GM19239 (cell line): ENCODE measurements at regions not wholly inside any gene's neighbourhood (a gene's known extent, or its start where the extent isn't known, plus 50 kb on each side); places are given as distances from the start of the nearest gene placed in this dataset.

ENCODE experiments used
- DNase-seq: peaks from one replicate; pipeline ENCODE4 v3.0.0; 2011; ENCODE audit warnings: low spot score; ENCODE audit not compliant: insufficient read length
- FAIRE-seq: peaks from 2 replicates; lab custom pipeline; 2011; peaks lifted over from hg19 to GRCh38; lab: Jason Lieb, UNC

DNA sequence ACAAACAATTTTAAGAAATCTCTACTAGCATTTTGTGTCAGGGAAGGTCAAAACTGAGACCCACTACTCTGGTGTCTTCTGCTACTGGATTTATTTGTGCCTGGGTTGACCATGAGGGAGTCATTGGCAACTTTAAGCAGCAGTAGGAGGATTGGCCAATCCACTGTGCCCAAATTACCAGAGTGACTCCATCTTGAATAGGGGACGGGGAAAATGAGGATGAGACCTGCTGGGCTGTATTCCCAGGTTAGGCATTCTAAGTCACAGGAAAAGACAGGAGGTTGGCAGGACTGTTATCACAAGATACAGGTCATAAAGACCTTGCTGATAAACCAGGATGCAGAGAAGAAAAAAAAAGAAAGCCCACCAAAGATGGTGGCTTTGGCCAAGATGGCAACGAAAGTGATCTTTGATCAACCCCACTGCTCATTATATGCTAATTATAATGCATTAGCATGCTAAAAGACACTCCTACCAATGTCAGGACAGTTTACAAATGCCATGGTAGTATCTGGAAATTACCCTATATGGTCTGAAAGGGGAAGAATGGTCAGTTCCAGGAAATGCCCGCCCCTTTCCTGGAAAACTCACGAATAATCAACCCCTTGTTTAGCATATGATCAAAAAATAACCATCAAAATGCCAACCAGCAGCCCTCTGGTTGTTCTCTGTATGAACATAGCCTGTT, 200.9 kb downstream of the LTN1 start:
- FAIRE-seq (no peak), DNase-seq (no peak)

DNA sequence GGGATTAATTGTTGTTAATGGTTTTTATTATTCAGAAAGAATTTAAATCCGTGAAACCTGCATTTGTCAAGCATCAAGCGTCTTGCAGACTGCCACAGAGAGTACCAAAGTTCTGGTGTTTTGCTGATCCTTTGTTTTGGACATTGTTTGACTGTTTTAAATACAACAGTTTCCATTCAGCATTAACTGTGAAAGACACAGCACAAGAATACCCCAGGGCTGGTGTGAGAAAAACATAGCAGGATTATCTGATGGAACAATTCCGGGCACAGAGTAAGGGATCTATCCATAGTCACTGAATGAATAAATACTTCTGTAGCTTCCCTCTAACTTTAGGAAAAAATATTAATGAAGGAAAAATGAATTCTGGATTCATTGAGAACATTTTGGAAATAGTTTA, 202.3 kb downstream of the LTN1 start:
- FAIRE-seq: no peak
- no peak for DNase-seq

DNA sequence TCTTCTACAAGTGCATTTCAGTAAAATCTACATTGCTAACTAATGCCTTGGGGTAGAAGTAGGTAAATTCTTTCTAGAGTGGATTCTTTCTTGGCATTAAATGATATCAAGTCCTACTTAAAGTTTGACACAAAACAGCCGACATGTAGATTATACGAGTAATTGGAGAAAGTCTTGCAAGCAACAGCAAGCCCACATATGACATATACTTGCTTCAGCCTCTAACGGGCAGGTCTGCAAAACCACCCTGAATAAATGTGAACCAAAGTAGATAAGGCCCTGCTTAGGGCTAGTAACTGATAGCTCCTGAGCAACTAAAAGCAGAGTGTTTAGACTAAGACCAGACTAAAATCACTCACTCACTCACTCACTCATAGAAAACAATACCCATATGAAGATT, 203.2 kb downstream of the LTN1 start:
- FAIRE-seq (no peak), DNase-seq (no peak)

DNA sequence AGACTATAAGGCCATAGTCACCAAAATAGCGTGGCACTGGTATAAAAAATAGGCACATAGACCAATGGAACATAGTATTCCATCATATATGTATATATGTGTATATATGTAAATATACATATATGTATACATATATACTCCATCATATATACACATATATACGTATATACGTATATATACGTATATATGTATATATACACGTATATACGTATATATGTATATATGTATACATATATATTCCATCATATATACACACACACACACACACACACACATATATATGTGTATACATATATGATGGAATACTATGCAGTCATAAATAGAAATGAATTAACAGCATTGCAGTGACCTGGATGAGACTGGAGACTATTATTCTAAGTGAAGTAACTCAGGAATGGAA, 204.6 kb downstream of the LTN1 start:
- FAIRE-seq (no peak), DNase-seq (no peak)

DNA sequence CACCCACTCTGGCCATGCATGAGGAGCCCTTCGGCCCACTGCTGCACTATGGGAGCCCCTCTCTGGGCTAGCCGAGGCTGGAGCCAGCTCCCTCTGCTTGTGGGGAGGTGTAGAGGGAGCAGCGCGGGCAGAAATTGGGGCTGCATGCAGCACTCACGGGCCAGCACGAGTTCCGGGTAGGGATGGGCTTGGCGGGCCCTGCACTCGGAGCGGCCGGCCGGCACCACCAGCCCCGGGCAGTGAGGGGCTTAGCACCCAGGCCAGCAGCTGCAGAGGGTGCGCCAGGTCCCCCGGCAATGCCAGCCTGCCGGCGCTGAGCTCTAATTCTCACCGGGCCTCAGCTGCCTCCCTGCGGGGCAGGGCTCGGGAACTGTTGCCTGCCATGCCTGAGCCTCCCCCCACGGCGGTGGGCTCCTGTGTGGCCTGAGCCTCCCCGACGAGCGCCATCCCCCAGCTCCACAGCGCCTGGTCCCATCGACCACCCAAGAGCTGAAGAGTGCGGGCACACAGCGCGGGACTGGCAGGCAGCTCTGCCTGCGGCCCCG, 209.0 kb downstream of the LTN1 start:
- FAIRE-seq: no peak
- no peak for DNase-seq

DNA sequence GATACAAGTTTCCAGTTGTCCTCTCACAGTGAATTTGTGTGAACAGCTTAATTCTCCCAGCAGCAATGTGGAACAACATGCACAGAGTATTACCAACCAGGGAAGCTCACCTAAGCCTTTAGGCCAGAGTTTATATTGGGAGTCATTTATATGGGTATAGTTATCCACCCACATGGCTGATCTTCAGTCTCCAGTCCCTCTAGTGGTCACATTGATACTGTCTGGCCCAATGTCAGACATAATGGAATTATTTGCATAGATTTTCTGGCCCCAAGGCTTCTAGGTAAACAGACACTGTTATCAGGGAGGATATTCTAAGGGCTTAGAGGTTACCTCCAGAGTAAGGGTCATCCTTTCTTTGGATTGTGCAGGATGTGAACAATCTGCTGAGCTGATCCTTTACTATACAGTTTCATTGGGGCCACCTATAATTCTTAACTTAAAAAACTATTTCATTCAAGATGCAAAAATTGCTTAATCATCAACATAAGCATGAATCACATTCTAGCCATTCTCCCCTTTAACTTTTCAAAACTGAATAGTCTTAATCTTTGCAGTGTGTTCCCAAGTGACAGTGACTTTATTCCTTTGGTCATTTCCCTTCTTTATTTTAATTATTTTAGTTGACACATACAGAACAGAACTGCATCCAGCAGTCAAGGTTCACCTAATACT, 210.9 kb downstream of the LTN1 start:
- FAIRE-seq (no peak), DNase-seq (no peak)

DNA sequence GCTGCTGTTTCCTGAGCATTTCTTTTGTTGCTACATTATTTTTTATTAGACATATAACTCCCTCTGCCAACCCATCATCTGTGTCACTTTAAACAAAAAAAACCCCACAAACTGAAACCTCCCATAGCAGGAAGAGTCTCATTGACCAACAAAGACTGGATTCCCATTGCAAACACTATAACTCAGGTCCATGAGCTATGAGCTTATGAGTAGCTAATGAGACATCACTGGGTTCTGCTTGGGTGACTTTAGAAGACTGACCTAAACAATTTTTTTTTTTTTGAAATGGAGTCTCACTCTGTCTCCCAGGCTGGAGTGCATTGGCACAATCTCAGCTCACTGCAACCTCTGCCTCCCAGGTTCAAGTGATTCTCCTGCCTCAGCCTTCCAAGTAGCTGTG, 212.8 kb downstream of the LTN1 start:
- no peak for FAIRE-seq

DNA sequence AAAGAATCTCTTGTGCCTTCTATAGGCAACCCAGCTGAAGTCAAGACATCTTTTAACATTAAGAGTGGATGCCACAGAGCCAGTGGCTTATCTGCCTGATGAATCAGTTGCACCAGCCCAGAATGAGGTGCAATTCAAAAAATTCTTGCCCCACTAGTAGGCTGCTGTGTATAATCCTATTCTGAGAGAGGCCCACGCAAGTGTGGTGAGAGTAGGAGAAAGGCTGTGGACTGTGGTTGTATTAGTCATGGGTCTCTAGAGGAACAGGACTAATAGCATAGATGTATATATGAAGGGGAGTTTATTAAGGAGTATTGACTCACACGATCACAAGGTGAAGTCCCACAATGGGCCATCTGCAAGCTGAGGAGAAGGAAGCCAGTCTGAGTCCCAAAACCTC, 216.4 kb downstream of the LTN1 start:
- FAIRE-seq (no peak), DNase-seq (no peak)

More for the DNA sequence above, 212.8 kb downstream of the LTN1 start:
- no peak for DNase-seq

DNA sequence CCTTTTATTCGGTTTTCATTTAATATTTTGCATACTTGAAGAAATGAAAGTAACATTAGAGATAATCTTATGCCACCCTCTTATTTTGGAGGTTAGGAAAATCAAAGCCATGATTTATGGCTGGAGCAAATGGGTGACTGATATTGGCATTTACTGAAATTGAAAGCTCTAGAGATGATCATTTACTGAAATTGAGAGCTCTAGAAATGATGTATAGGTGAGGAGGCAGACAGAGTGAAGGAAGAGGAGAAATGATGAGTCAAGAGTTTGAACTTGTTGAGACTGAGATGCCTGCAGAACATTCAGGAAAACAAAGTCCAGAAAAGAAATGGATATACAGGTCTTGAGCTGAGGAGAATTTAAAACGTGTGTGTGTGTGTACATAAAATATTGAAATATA, 217.6 kb downstream of the LTN1 start:
- FAIRE-seq (no peak), DNase-seq (no peak)

DNA sequence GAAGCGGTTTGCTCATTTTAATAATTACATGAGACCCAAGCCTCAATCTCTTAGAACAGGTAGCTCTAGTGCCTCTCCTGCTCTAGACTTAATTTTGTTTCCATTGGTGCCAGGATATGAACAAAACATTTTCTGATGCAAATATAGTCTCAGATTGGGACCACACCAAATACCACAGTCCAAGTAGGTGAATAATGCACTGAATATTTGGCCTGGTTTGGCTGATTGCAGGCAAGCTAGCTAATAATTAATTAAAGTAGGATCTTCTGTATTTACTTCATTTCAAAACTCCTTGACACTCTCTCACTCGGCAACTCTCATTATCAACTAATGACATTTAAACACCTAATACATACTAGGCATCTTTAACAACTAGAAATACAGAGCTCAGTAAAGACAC, 219.6 kb downstream of the LTN1 start:
- FAIRE-seq: no peak
- DNase-seq: no peak

DNA sequence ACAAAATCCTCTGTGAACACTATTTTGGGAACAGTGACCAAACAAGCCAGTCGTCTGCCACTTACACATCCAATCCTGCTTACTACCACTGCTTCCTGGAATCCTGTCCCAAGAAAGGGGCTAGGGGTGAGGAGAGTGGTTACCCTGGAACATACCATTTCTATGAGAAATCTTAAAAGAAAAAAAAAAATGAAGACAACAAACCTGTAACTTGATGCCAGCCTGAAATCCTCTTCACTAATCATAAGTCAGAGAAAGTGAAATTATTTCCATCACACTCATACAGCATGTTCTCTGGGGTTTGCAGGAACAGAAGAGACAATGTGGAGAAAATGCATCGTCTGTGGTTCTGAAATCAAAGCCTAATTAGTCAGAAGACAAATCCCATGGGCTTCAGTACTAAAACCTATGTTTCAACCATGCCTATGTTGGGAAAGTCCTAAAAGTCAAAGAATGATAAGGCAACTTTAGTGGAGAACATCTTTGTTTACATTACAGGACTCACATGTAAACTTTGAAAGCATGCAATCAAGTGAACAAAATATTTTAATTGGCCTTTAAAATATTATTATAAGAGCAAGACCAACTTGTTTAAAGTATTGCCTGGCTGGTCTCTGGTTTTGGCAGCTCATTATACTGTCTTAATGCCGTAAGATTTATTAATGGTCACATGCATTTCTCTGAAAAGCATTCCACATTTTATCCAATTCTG, 220.7 kb downstream of the LTN1 start:
- FAIRE-seq (no peak), DNase-seq (no peak)

DNA sequence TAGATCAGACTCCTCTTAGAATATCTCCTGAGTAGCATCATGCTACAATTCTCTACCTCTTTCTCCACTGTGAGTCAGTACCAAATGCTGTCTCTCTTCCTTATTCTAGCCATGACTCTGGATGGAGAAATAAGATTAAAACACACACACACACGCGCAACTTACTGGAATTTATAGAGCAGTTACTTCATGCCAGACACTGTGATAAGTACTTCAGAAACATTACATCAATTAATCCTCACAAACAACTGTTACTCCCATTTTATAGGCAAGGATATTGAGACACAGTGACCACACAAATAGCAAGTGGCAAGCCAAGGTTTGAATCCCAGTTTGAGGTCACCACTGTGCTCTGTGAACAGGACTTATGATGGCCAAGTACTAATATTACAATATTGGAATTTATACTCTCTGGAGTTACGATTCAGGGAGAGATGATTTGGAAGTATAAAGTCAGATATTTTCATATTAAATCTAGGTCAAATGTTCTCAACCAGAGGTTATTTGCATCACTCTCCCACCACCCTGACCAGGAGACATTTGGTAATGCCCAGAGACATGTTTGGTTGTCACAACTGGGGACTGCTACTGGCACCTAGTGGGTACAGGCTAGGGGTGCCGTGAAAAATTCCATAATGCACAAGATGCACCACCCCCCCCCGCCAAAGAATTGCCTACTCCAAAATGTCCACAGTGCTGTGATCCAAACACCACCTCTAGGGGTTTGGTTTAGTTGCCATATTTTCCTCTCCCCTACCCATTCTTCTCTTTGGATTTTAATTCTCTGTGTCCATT, 221.6 kb downstream of the LTN1 start:
- FAIRE-seq: no peak
- DNase-seq: no peak

DNA sequence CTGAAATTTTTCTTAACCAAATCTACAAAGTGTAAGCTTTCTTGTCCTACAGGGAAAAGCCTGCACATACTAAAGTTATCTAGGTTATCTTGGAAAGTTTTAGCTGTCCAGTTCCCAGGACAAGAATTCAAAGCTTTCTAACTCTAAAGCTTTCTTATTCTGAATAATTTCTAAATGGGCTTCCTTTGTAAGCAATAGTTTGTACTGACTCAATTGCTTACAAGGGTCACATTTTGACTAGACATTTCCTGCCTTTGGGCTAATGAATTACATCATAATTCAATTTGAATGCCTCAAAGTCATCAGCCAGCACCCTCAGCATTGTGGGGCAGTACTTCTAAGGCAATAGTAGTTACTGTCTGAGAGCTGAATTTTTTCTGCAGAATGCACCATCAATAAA, 223.0 kb downstream of the LTN1 start:
- DNase-seq (no peak), FAIRE-seq (no peak)

DNA sequence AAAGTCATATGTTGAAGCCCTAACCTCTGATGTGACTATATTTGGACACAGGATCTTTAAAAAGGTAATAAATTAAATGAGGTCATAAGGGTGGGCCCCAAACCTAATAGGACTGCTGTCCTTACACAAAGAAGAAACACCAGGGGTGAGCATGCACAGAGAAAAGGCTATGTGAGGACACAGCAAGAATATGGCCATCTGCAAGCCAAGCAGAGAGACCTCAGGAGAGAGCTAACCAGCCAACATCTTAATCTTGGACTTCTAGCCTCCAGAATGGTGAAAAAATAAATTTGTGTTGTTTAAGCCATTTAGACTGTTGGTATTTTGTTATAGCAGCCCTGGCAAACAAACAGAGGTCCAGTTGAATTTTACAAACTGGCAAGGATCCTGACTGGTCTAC, 223.9 kb downstream of the LTN1 start:
- FAIRE-seq (no peak), DNase-seq (no peak)

DNA sequence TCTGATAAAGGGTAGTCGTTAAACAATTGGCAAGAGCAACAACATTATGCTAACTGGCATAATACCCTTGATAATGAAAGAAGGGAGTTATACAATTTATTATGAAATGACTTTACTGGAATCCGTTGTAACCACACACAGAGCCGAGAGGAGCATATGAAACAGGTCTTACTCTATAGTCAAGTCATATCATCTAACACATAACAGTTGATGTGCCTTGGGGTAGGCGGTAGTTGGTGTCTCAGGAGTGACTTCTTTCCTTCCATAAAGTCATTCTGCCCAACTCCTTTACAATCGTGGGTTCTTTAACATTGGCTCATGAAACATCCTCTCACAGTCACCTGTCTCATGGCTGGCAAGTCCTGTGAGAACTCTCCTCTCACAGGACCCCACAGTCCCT, 225.2 kb downstream of the LTN1 start:
- FAIRE-seq (no peak), DNase-seq (no peak)

DNA sequence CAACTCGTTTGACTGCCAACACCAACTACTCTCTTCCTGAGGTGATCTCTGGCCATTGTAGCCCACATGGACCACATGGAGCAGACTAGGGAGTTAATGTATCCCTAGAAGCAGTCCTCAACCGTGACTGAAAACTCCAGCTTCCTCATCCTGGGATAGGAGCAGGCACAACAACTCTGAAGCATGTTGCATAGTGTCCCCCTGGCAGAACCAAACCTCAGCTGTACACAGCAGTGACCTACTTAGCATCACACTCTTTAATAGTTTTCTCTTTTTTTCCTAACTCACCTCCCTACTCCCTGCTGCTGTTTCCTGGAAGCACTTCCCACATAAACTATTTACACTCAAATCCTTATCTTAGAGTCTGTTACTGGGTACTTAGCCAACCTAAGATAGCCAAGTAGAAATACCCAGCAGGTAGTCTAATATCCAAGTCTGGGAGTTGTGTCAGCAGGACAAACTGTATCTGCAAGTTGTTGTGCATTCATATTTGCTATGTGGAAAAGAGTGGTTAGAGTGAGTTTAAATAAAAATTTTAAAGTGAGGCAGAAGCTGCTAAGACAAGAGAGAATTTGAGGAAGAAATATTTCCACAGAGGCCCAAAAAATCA, 228.8 kb downstream of the LTN1 start:
- FAIRE-seq (no peak), DNase-seq (no peak)

DNA sequence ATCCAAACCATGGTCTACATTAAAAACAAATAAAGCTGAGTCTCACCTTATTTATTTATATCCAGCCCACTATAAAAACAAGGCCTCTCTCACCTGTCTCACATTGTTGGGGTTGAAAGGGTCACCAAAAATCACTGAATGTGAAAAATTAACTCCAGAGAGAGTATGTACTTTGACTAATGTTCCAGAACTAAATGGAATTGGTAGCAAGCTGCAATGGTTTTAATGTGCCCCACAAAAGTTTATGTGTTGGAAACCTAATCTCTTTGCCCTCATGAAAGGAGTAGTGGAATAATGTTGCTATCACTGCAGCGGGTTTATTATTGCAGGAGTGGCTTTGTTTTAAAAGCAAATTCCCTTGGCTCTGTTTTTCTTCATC, 230.3 kb downstream of the LTN1 start:
- FAIRE-seq (no peak), DNase-seq (no peak)

DNA sequence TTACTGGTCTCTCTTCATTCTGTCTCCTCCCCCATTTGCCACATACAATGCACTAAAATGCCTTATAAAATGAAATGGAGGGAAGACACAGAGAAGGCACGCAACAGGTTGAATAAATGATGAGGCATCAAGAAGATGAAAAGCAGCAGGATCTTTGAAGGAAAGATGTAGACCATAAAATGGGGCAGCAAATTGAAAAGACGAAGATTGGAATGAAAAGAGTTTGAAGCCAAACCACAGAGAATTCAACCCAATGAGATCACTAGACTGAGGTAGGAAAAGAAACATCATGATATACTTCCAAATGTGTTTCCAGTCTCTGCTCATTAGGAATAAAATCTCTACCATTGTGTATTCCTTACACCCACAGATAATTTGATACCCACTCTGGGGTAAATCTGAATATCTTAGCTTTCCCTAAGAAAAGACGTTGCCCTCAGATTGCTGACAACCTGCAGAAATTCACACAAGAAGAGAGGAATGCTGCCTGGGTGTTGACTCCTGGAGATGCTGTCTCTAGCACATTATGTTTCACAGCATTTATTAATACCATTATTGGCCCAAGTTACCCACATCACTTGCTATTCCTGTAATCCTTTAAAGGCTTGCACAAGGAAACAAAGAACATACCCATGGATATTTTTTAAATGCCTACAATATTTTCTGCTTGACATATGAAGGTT, 230.9 kb downstream of the LTN1 start:
- FAIRE-seq (no peak), DNase-seq (no peak)

DNA sequence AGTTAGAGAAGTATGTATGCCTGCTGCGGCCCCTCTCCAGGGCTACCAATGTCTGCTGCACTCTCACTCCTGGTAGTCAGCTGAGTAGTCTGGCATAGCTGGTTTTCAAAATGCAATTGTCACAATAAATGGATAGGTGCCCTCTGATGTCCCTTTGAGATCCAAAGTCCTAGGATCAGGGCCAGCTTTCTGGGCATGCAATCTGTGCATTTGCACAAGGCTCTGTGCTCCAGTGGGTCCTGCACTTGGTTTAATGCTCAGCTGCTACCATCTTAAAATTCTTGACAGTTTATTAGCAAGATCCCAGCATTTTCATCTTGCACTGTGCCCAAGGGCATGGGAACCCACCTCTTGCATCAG, 233.8 kb downstream of the LTN1 start:
- FAIRE-seq (no peak), DNase-seq (no peak)
